Non-pigmented ciliary epithelial cell (primary cell): ENCODE measurements at regions not wholly inside any gene's neighbourhood (a gene's known extent, or its start where the extent isn't known, plus 50 kb on each side); places are given as distances from the start of the nearest gene placed in this dataset.
"Not testable (repeated sequence)": the region's sequence is repeated elsewhere in the genome, so short reads cannot be mapped to it uniquely, and the experiment has no call there.

ENCODE experiments used
- DNase-seq: peaks from one replicate; pipeline ENCODE4 v3.0.0-alpha.2; 2010; ENCODE audit warnings: low read depth

DNA sequence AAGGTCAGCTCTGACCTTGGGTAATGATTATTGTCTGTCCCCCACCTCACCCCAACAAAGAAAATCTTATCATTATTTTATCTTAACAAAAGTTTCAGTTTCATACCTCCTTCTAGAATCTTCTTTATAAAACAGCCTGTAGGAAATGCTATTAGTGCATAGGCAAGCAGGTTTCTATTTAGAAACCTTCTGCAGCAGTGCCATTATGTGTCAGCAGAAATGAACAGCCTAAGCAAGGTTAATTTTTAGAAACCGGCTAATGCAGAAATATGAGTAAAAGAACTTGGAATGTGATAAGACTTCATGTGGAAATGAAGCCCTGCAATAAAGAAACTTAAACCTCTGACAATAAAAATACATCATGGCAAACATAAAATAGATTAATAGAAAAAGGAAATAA is 814.4 kb downstream of the FSCB start:
- no peak for DNase-seq

DNA sequence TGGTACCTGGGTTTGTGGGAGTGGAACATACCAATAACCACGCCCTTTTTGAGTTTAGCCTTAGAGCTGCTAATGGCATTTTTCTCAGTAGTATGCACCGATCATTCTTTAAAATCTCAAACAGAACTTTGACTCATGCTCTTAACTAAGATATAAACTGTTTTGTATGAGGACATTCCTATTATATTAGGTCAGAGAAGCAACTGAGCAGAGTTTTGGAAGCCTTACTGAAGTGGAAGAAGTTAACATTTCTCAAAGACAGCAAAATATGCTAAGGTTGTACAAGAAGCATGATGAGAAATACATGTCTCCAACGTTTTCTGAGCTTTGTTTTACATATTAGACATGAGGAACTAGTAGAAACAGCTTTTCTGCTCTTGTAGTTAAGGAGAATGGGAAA is 819.2 kb downstream of the FSCB start:
- DNase-seq, result peak; percentile 24

DNA sequence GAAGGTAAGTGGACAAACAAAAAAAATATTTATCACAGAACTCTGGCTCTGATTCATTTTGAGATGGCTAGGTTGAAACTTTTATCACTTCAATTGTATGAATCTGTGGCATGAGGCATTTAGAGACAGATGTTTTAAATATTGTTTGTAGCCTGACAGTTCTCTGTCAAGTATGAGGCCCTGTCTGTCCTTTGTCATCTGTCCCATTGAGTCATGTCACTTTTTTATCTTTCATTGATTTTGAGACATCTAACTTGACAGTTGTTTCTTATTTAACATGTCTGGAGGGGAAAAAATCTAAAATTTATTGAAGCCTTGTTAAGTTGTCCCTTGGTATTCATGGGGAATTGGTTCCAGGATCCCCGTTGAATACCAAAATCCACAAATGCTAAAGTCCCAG is 829.5 kb downstream of the FSCB start:
- DNase-seq, result no peak

DNA sequence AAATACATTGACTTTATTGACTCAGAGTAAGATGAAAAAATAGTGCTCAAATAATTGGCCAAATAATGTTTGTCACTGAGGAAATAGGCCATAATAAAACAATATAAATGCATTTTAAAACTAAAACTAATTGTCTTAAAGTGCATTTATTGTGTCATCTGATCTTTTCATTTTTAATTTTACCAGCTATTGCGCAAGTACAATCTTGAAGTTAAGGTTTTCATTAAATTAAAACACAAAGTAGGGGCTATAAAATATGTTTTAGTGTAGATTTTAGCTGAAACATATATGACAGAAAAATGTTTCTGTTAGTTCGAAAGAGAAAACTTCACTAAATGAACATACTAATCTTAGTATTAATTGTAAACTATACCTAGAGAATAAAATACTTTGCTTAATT is 832.8 kb downstream of the FSCB start:
- DNase-seq, result no peak

DNA sequence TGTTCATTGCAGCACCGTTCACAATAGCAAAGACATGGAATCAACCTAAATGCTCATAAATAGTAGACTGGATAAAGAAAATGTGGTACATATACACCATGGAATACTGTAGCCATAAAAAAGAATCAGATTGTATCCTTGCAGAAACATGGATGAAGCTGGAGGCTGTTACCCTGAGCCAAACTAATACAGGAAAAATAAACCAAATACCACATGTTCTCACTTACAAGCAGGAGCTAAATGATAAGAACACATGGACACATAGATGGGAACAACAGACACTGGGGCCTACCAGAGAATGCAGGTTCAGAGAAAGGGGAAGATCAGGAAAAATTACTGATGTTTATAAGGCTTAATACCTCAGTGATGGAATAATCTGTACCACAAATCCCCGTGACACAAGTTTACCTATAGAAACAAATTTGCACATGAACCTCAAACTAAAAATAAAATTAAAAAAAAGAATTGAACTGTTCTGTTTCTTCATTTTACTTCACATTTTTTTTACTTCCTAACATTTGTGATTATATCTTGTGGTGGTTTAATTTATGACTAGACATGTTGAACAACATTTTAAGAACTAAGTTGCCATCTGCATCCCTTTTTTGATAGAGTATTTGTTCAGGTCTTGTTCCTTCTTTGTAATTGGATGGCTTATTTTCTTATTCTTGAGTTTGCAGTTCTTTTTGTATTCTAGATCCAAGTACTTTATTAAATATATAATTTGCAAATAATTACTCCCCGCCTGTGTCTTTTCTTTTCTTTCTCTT is 835.2 kb downstream of the FSCB start:
- no peak for DNase-seq

DNA sequence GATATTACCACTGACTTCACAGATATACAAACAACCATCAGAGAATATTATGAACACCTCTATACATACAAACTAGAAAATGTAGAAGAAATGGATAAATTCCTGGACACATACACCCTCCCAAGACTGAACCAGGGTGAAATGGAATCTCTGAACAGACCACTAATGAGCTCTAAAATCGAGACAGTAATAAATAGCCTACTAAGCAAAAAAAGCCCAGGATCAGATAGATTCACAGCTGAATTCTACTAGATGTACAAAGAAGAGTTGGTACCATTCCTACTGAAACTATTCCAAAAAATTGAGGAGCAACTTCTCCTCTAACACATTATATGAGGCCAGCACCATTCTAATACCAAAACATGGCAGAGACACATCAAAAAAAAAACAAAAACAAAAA is 837.7 kb downstream of the FSCB start:
- no peak for DNase-seq

DNA sequence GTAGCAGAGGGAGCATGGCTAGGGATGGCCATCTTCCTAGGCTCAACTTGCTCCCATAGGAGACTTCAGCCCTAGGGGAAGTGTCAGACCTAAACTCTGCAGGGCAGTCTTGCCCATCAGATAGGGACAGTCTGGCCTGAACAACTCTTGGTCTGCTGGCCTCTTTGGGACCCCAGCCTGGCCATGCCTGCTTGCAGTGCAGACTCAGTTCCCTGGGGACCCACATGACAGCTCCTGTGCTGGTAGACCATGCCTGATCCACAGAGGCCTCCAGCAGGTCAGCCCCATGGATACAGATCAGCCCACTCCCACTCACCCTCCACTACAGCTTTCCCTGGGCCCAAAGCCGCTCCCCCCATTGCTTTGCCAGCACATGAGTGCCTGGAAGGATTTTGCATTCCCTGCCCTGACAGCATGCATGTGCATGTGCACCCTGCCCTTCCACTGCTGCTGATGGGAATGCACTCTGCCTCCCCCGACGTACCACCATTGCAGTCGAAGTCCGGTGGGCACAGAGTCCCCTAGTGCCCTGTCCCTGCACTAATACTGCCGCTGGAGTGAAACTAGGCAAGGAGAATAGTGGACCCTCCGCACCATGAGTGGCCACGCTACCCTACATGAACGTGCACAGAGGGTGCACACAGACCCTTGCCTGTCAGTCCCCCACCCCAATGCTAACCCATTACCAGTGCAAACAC is 841.4 kb downstream of the FSCB start:
- DNase-seq, result no peak

DNA sequence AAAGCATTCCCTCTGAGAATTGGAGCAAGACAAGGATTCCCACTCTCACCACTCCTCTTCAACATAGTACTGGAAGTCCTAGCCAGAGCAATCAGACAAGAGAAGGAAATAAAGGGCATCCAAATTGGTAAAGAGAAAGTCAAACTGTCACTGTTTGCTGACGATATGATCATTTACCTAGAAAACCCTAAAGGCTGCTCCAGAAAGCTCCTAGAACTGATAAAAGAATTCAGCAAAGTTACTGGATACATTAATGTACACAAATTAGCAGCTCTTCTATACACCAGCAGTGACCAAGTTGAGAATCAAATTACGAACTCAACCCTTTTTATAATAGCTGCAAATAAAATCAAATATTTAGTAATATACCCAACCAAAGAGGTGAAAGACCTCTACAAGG is 851.9 kb downstream of the FSCB start:
- not testable (repeated sequence) for DNase-seq

DNA sequence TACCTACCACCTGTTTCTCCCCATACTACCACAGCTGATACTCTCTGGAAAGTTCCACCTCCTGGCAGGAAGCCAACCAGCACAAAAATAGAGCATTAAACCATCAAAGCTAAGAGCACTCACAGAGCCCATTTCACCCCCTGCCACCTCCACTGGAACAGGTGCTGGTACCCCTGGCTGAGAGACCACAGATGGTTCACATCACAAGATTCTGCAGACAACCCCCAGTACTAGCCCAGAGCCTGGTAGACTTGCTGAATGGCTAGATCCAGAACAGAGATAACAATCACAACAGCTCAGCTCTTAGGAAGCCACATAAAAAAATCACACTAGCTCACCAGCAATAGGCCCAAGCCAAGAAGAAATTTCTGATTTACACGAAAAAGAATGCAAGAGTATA is 855.2 kb downstream of the FSCB start:
- no peak for DNase-seq

DNA sequence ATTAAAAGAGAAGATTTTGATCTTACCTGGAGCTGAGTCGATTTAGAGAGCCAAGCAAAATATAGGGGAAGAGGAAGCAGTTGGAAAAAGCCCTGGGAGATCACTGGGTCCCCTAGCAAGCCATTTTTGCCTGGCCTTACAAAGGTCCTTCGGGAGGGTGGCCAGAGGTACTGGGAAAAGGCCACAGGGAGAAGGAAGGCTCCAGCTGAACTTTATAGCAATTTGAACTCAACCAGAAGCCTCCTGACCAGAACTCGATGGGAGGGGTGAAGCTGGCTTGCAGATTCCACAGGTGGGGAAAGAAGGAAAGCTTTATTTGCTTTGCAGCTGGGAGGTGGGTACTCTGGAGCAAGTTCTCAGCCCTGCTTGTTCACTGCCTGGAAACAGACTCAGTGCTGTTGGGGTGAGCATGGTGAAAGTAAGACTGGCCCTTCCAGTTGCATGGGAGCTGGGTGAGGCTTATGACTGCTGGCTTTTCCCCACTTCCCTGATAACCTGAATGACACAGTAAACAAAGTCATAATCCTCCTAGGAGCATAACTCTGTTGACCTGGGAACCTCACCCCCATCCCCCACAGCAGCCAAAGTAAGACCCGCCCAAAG is 855.8 kb downstream of the FSCB start:
- DNase-seq, result no peak

DNA sequence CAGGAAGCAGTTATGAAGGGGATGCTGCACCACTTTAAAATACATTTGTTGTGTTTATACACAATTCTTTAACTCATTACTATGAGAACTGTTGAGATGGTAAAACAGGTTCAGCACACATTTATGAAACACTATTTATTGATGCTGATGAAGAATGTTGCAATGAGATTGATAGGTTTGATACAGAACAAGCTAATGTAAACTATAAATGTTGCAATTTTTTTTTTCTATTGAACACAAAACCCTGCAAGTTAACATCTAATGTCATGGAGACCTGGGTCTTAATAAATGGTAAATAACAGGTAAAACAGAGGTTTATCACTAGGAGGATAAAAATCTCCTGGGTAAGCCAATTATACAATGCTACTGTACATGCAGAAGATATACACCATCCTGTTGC is 857.6 kb downstream of the FSCB start:
- no peak for DNase-seq

DNA sequence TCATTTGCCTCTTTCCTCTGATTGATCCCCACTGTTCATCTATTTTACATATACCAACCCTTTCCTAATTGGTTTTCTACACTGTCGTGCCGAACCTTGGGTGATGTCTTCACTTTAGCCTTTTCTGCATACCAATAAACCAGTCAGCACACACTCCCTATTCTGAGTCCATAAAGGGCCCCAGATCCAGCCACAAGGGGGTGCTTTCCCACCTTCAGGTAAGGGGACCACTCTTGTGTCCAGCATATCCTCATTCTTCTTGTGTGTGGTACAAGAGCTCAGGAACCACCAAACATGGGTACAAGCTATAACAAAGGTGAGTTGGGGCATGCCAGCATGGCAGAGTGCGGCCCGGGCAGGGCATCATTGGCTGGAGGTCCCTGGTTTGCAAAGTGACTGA is 859.8 kb downstream of the FSCB start:
- DNase-seq, result no peak

DNA sequence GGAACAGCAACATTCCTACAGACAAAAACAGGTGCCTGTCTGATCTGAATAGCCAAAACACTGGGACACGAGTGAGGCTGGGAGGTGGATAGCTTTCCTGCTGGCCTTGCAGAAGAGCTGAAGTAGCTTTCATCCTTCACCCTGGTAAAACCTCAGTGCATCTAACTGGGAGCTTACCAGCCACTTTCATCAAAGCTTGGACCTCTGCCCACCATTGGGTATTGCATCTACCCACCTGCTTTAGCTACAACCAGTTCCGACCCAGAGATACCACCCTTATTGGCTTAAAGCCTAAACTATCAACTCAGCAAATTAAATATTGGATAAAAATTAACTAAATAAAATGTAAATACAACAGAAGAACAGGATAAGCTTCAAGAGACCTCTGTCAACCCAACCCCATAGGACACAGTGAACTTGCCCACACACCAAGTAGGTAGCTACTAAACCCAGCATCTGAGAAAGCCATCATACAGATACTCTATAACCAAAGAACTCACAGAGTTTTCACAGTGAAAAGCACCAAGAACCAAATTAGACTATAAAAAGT is 866.3 kb downstream of the FSCB start:
- no peak for DNase-seq

DNA sequence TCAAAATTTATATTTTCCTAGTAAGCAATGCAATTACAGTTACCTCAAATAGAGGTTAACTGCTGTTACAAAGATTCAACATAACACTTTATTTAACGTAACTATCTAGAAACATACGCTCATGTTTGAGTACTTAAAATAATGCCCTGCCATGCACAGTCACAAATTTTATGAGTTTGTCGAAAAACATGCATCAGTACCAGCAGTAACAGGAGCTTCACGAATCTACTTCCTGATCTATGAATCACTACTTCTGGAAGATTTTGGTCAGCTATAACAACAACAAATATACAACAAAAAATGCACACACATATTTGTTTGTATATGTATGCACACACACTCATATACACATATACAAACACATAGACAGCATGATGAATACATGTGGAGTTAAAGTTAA is 881.8 kb downstream of the FSCB start:
- no peak for DNase-seq

DNA sequence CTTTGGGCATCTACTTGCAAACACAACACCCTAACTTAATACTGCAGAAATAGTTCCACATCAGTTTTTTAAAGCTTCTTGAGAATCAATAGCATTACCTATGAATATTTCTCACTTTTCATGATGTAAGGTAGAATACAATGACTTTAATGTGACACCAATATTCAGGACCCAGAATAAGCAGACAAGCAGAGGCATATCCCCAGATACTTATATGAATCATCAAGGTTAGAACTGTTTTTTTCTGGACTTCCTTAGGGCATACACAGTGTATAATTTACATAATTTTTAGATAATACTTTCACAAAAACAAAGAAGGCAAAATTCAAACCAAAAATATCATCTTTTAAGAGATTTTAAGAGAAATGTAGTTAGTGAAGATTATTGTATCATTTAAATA is 885.8 kb downstream of the FSCB start:
- no peak for DNase-seq

DNA sequence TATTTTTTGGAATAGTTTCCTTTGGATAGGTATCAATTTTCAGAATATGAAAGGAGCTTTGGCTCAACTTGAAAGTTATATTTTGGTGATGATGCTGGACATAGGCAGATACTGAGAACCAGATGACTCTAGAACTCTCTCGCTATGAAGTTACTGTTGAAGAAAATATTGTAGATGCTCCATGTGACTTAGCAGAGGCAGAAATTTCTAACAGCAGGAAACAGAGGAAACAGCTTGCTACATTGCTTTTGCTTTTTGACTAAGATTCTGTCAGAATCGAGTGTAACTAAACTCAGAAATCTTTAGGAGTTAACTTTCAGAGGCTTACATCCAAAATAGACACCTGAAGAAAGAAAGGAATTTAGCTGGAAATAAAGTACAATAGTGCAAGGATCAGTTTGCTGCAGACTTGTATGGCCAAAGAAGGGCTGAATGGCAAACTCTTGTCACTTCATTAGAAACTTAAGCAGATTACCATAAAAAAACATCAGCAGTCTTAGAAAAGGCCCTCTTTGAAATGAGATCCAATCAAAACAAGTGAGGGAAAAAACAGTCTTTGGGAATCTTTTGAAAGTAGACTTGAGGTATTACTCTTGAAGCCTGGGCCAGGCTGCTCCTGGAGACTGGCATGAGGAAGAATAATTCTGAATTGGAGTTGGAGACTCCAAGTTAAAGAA is 911.8 kb downstream of the FSCB start:
- no peak for DNase-seq

DNA sequence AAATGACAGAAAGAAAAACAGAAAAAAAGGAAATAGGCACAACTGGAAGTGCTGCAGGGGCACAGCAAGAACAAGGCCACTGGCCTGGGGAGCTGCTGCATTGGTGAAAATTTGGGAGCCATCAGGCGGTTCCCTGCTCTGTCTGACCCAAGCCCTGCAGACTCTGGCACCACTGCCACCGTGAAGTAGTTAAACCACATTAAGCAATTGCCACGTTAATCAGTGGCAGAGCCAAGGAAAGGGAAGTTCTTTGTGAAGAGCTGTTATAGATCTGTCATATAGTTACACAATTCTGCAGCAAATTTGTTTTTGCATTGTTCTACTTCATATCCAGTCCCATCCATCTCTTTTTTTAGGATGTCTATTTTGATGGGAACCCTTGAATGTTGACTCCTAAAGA is 915.3 kb downstream of the FSCB start:
- no peak for DNase-seq

DNA sequence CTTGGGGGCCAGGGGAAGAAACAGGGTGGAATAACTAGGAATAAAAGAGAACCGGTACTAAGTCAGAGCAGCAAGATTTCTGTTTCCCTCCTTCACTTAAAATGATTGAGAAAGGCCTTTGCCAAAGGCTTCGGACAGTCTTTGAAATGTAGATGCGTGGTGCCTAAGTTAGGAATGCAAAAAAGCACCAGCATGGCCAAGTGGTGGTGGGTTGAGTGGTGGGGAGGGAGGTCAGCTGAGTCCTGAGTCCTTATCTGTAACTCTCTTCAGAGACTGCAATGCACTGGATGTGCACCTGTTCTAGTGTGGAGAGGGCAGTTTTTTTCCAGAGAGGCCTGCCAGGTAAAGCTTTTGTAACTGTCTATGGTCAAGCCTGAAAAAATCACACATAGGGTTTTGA is 919.9 kb downstream of the FSCB start:
- DNase-seq, result no peak

DNA sequence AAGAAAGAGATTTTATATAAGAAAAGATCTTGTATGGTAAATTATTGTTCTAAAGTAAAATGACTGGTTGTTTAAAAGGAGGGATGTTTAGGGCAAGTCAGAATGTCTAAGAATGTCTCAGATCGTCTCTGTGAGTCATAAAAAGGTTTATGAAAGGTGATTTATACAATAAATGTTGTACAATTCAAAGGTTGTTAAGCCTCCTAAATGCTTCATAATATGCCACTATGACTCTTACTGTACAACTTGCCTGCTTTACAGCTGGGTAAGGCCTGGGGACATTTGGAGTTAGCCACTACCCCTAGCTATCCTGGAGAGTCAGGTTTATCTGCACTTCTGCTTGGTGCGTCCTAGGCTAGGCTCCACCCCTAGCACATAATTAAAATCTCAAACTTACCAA is 927.4 kb downstream of the FSCB start:
- DNase-seq, result no peak

DNA sequence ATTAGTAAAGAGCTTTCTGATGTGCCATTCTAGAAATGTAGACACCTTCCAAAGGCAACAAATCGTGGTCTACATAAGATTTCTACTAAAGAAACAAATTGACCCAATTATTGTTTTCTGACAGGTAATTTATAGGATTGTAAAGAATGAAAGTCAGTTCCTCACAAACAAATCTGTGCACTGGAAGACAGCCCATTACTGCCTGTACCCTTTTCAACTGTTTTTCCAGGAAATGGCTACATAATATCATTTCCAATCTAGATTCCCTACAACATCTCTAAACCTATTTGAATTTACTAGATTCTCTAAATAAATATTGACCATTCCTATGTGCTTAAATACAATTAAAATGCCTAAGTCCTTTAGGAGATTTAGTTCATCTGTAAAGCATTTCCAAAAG is 939.1 kb downstream of the FSCB start:
- no peak for DNase-seq

DNA sequence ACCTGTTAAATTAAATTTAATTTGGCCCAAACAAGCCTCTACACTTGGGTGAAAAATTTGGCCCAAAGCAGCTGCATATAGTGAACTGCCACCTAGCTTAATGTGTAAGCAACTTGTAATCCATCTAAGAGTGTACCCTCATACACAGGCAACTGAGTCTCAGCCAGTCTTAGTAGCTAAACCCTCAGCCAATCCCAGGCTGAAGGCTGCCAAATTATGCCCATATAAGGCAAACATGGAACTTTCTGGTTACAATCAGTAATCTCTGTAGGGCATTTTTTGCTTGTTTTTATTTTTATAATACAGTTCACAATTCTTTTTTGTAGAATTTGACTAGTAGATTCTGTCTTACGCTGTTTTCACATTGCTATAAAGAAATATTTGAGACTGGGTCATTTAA is 958.7 kb downstream of the FSCB start:
- no peak for DNase-seq

DNA sequence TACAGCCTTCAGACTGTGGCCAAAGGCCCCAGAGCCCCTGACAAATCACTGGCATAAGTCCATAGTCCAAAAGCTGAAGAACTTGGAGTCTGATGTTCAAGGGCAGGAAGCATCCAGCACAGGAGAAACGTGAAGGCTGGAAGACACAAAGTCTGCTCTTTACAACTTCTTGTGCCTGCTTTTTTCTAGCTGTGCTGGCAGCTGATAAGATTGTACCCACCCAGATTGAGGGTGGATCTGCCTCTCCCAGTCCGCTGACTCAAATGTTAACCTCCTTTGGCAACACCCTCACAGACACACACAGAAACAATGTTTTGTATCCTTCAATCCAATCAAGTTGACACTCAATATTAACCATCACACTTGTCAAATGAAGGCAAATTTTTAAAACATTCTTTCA is 959.5 kb downstream of the FSCB start:
- DNase-seq, result not testable (repeated sequence)

DNA sequence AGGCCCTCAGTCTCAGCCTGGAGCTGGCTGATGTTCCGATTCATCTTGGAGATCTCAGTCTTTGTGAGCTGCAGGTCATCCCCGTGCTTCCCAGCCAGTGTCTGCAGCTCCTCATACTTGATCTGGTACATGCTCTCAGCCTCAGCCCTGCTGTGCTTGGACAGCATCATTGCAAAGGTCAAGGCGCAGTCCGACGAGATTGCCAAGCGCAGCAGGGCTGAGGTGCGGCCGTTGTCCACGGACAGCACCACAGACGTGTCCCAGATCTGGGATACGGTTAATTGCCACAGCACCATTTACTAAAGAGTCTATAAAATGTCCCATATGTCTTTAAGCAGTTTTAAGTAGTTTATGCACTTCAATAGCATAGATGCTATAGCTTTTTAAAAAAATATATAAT is 965.7 kb downstream of the FSCB start:
- DNase-seq, result no peak
